ENCODE measurements at regions not wholly inside any gene's neighbourhood (a gene's known extent, or its start where the extent isn't known, plus 50 kb on each side); places are given as distances from the start of the nearest gene placed in this dataset.
A peak's percentile ranks its signal among the peaks of the same experiment; 100 is the strongest.
"Not testable (repeated sequence)": the region's sequence is repeated elsewhere in the genome, so short reads cannot be mapped to it uniquely, and the experiment has no call there.

DNA sequence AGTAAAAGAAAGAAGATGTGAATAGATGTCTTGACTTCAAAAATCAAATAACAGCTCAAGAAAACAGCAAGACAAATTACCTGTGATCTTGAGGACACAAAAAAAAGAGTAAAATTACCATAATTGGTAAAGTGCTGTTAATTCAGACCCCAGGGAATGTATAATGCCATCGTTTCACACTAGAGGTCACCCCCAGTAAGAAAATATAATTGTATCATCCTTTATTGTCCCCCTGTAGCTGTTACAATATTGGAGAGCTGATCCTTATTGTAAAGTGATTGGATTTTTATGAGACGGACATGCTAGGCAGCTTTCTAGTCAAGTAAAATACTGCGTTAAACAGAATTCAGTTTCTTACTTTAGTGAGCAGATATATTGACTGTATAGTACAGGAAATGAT lies 377.0 kb downstream of the TLE1 start:
- DNase-seq, result no peak
- intact Hi-C loops (cut with micrococcal nuclease; ENCODE audit: unreplicated experiment), result loop anchor here (10.0 kb wide), 1 partner anchor 372 kb away; the partner anchor contains the start of gene TLE1
- Mint-ChIP-seq H3K4me3 (ENCODE audit: low read depth, unreplicated experiment) (no peak overlapping the region), H3K36me3 (ENCODE audit: insufficient read depth, unreplicated experiment) (no peaks in the 10 kb centered on the region), H3K9me3 (ENCODE audit: low read depth, unreplicated experiment) (peaks cover 11% of the 10 kb centered on the region), H3K27me3 (ENCODE audit: unreplicated experiment) (no peaks in the 10 kb centered on the region), H3K27ac (ENCODE audit: unreplicated experiment) (no peak overlapping the region), H3K4me1 (ENCODE audit: low read depth, unreplicated experiment) (peaks cover 37% of the 10 kb centered on the region)
- BruUV-seq (replicated peaks), result no TSS peak
- TF ChIP-seq, protein P1, sequence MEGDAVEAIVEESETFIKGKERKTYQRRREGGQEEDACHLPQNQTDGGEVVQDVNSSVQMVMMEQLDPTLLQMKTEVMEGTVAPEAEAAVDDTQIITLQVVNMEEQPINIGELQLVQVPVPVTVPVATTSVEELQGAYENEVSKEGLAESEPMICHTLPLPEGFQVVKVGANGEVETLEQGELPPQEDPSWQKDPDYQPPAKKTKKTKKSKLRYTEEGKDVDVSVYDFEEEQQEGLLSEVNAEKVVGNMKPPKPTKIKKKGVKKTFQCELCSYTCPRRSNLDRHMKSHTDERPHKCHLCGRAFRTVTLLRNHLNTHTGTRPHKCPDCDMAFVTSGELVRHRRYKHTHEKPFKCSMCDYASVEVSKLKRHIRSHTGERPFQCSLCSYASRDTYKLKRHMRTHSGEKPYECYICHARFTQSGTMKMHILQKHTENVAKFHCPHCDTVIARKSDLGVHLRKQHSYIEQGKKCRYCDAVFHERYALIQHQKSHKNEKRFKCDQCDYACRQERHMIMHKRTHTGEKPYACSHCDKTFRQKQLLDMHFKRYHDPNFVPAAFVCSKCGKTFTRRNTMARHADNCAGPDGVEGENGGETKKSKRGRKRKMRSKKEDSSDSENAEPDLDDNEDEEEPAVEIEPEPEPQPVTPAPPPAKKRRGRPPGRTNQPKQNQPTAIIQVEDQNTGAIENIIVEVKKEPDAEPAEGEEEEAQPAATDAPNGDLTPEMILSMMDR (IDR thresholded peaks at IDR 0.05; ENCODE audit: unreplicated experiment), result no peak
- CTCF ChIA-PET, result no interaction called here

DNA sequence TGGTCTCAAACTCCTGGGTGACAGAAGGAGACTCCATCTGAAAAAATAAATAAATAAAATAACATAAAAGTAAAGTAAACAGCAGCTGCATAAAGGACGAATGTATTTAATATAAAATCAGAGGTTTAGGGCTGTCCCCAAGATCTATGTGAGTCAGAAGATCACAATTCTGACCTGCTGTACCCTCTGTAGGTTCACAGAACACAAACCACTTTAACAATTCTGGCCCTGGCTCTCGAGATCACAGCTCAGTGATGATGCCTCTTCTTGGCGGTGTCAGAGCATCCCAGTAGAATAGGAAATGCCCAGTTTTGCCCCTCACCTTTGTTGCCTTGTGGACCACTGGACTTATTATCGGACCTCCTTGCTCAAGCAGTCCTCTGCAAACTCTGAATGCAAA lies 380.9 kb downstream of the TLE1 start:
- no TSS peak for BruUV-seq (replicated peaks)
- Mint-ChIP-seq H3K4me3 (ENCODE audit: low read depth, unreplicated experiment) (no peak overlapping the region), H3K9me3 (ENCODE audit: low read depth, unreplicated experiment) (no peaks in the 10 kb centered on the region), H3K27me3 (ENCODE audit: unreplicated experiment) (no peaks in the 10 kb centered on the region), H3K36me3 (ENCODE audit: insufficient read depth, unreplicated experiment) (no peaks in the 10 kb centered on the region), H3K27ac (ENCODE audit: unreplicated experiment) (peak overlapping the region; percentile 85), H3K4me1 (ENCODE audit: low read depth, unreplicated experiment) (peaks cover 29% of the 10 kb centered on the region)
- TF ChIP-seq, protein P1 (IDR thresholded peaks at IDR 0.05; ENCODE audit: unreplicated experiment), result no peak
- DNase-seq, result no peak
- intact Hi-C loops (cut with micrococcal nuclease; ENCODE audit: unreplicated experiment), result no loop called here
- CTCF ChIA-PET, result no interaction called here

DNA sequence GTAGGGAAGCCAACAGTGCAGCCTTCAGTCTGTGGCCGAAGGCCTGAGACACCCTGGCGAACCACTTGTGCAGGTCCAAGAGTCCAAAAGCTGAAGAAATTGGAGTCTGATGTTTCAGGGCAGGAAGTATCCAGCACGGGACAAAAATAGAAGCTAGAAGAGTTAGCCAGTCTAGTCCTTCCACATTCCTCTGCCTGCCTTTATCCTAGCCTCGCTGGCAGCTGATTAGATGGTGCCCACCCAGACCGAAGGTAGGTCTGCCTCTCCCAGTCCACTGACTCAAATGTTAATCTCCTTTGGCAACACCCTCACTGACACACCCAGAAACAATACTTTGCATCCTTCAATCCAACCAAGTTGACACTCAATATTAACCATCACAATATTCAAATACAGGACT lies 381.6 kb downstream of the TLE1 start:
- intact Hi-C loops (cut with micrococcal nuclease; ENCODE audit: unreplicated experiment); H3K4me3 Mint-ChIP-seq (ENCODE audit: low read depth, unreplicated experiment); H3K27me3 Mint-ChIP-seq (ENCODE audit: unreplicated experiment); H3K36me3 Mint-ChIP-seq (ENCODE audit: insufficient read depth, unreplicated experiment); H3K9me3 Mint-ChIP-seq (ENCODE audit: low read depth, unreplicated experiment); BruUV-seq (replicated peaks): not testable (repeated sequence)
- CTCF ChIA-PET, result interaction anchor here (0.9 kb wide), 1 partner anchor 11 kb away, joined by 3 read pairs; no protein-coding TSS in a partner anchor
- Mint-ChIP-seq H3K27ac (ENCODE audit: unreplicated experiment) (peak overlapping the region; percentile 85), H3K4me1 (ENCODE audit: low read depth, unreplicated experiment) (peaks cover 29% of the 10 kb centered on the region)
- peak; percentile 45 for DNase-seq

DNA sequence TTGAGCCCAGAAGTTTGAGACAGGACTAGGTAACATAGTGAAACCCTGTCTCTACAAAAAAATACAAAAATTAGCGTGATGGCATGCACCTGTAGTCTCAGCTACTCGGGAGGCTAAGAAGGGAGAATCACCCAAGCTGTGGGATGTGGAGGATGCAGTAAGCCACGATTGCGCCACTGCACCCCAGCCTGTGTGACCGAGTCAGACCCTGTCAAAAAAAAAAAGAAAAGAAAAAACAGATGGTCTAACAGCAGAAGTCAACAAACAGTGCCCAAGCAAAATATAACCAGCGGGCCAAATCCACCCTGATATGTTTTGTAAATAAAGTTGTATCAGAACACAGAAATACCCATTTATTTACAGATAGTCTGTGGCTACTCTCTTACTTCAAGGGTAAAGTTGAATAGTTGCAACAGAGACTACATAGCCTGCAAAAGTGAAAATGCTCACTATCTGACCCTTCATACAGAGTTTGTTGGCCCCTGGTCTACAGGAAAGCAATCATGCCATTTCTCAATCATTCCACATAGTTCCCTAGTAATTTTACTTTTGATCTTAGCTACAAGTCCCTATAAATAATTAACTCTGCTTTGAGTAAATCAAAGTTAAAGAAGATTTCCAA lies 383.7 kb downstream of the TLE1 start:
- TF ChIP-seq, protein P1 (IDR thresholded peaks at IDR 0.05; ENCODE audit: unreplicated experiment), result no peak
- no peak for DNase-seq
- H3K36me3 Mint-ChIP-seq (ENCODE audit: insufficient read depth, unreplicated experiment), result no peaks in the 10 kb centered on the region
- no TSS peak for BruUV-seq (replicated peaks)
- H3K9me3 Mint-ChIP-seq (ENCODE audit: low read depth, unreplicated experiment), result no peaks in the 10 kb centered on the region
- H3K27me3 Mint-ChIP-seq (ENCODE audit: unreplicated experiment), result no peaks in the 10 kb centered on the region
- H3K27ac Mint-ChIP-seq (ENCODE audit: unreplicated experiment), result no peak overlapping the region
- CTCF ChIA-PET, result interaction anchor here (0.7 kb wide), 1 partner anchor 537 kb away, joined by 4 read pairs; no protein-coding TSS in a partner anchor
- intact Hi-C loops (cut with micrococcal nuclease; ENCODE audit: unreplicated experiment), result no loop called here
- H3K4me1 Mint-ChIP-seq (ENCODE audit: low read depth, unreplicated experiment), result peaks cover 29% of the 10 kb centered on the region
- H3K4me3 Mint-ChIP-seq (ENCODE audit: low read depth, unreplicated experiment), result no peak overlapping the region

DNA sequence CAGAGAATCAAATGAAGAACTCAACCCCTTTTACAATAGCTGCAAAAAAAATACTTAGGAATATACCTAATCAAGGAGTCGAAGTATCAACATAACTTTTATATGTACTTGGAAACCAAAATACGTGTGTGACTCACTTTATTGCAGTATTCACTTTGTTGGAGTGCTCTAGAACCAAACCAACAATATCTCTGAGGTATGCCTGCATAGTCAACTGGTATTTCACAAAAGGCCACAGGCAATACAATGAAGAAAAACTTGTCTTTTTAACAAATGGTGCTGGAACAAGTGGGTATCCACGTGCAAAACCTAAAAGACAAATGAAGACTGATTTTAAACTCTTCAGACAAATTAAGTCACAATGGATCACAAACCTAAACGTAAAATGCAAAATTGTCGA lies 385.7 kb downstream of the TLE1 start:
- CTCF ChIA-PET, result no interaction called here
- Mint-ChIP-seq H3K27ac (ENCODE audit: unreplicated experiment) (no peak overlapping the region), H3K4me3 (ENCODE audit: low read depth, unreplicated experiment) (no peak overlapping the region), H3K27me3 (ENCODE audit: unreplicated experiment) (no peaks in the 10 kb centered on the region), H3K36me3 (ENCODE audit: insufficient read depth, unreplicated experiment) (no peaks in the 10 kb centered on the region), H3K9me3 (ENCODE audit: low read depth, unreplicated experiment) (no peaks in the 10 kb centered on the region), H3K4me1 (ENCODE audit: low read depth, unreplicated experiment) (peaks cover 15% of the 10 kb centered on the region)
- no TSS peak for BruUV-seq (replicated peaks)
- DNase-seq, result no peak
- TF ChIP-seq, protein P1 (IDR thresholded peaks at IDR 0.05; ENCODE audit: unreplicated experiment), result no peak
- intact Hi-C loops (cut with micrococcal nuclease; ENCODE audit: unreplicated experiment), result no loop called here
